ENCODE measurements at regions not wholly inside any gene's neighbourhood (a gene's known extent, or its start where the extent isn't known, plus 50 kb on each side); places are given as distances from the start of the nearest gene placed in this dataset.

DNA sequence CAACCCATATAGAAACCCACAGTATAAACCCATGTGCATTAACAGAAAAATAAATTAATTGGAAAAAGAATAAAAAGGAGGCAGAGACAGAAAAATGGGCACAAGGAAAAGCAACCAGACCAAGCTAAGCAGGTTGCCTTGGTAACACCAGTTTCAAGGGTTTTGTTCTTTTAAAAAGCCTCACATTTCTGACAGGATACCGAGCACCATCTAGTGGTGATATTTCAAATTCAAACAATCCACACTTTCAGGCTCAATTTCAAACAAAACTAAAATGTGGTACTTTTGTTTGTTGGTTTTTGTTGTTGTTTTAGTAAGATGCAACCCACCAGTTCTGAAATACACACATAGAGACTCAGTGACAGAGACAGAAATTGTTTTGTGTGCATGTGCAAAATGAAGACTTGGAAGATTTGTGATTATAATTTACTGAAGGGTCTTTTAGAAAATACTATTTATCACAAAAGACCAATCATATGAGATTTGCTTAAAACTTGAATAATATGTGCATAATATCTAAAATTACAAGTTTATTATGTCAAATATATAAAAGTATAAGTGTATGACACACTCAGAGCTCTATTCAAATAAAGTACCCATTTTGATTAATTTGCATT is 318.2 kb downstream of the SLCO4C1 start:
- Histone ChIP-seq H3K27ac (no peak overlapping the region), H3K9ac (no peak overlapping the region), H3K9me3 (ENCODE audit: control insufficient read depth, low read length) (no peaks in the 10 kb centered on the region), H3K4me1 (no peaks in the 10 kb centered on the region), H3K4me3 (ENCODE audit: low read depth, low read length) (no peak overlapping the region), H3K79me2 (no peaks in the 10 kb centered on the region), H3K4me2 (ENCODE audit: low read length) (no peak overlapping the region), H3K36me3 (ENCODE audit: control insufficient read depth, insufficient read depth, low read length) (no peaks in the 10 kb centered on the region), H3K27me3 (ENCODE audit: control insufficient read depth, insufficient read depth, low read length) (no peaks in the 10 kb centered on the region), H2AFZ (no peak overlapping the region)
- TF ChIP-seq, protein P1, sequence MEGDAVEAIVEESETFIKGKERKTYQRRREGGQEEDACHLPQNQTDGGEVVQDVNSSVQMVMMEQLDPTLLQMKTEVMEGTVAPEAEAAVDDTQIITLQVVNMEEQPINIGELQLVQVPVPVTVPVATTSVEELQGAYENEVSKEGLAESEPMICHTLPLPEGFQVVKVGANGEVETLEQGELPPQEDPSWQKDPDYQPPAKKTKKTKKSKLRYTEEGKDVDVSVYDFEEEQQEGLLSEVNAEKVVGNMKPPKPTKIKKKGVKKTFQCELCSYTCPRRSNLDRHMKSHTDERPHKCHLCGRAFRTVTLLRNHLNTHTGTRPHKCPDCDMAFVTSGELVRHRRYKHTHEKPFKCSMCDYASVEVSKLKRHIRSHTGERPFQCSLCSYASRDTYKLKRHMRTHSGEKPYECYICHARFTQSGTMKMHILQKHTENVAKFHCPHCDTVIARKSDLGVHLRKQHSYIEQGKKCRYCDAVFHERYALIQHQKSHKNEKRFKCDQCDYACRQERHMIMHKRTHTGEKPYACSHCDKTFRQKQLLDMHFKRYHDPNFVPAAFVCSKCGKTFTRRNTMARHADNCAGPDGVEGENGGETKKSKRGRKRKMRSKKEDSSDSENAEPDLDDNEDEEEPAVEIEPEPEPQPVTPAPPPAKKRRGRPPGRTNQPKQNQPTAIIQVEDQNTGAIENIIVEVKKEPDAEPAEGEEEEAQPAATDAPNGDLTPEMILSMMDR (IDR thresholded peaks at IDR 0.05): peak; percentile 18

DNA sequence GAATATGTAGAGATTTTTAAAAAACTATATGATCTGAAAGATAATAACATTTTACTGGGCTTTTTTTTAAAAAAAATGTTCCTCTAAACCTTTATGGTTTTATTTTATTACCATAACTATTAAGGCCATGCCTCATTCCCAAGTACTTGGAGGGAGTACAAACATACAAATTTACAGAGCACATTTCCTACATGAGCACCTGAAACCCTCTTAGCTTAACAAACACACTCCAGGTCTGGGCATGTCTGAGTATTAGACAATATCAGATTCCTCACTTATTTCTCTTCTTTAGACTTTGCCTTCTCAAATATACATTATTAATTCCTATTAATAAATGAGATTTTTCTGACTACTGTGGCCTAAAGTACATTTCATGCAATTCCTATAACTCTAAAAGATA is 319.2 kb downstream of the SLCO4C1 start:
- no peak overlapping the region for H3K27ac ChIP-seq
- no peaks in the 10 kb centered on the region for H3K4me1 ChIP-seq
- H3K79me2 ChIP-seq: no peaks in the 10 kb centered on the region
- TF ChIP-seq, protein P1 (IDR thresholded peaks at IDR 0.05): no peak
- H3K9me3 ChIP-seq (ENCODE audit: control insufficient read depth, low read length): no peaks in the 10 kb centered on the region
- no peak overlapping the region for H3K4me2 ChIP-seq (ENCODE audit: low read length)
- no peak overlapping the region for H2AFZ ChIP-seq
- H3K36me3 ChIP-seq (ENCODE audit: control insufficient read depth, insufficient read depth, low read length): no peaks in the 10 kb centered on the region
- no peaks in the 10 kb centered on the region for H3K27me3 ChIP-seq (ENCODE audit: control insufficient read depth, insufficient read depth, low read length)
- no peak overlapping the region for H3K4me3 ChIP-seq (ENCODE audit: low read depth, low read length)
- H3K9ac ChIP-seq: no peak overlapping the region

DNA sequence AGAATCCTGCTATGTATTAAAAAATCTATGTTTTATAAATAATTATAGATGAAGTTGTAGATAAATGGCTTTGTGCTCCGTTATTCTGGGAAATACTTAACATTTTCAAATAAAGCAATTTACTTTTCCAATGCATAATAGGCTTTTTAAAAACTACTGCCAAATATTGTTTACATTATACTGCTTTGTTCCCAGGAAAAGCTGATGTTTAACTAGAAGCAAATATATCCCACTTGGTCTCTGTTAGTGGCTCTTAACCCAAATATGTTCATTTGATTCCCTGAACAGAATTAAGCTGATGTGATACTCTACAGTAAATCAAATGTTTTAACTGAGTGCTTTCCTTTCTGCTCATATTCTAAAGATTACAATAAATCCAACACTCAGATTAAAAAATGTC is 326.3 kb downstream of the SLCO4C1 start:
- H3K4me1 ChIP-seq: no peaks in the 10 kb centered on the region
- no peak overlapping the region for H3K27ac ChIP-seq
- H3K4me2 ChIP-seq (ENCODE audit: low read length): no peak overlapping the region
- no peaks in the 10 kb centered on the region for H3K9me3 ChIP-seq (ENCODE audit: control insufficient read depth, low read length)
- no peaks in the 10 kb centered on the region for H3K36me3 ChIP-seq (ENCODE audit: control insufficient read depth, insufficient read depth, low read length)
- no peaks in the 10 kb centered on the region for H3K27me3 ChIP-seq (ENCODE audit: control insufficient read depth, insufficient read depth, low read length)
- TF ChIP-seq, protein P1 (IDR thresholded peaks at IDR 0.05): no peak
- H3K79me2 ChIP-seq: no peaks in the 10 kb centered on the region
- H2AFZ ChIP-seq: no peak overlapping the region
- H3K4me3 ChIP-seq (ENCODE audit: low read depth, low read length): no peak overlapping the region
- no peak overlapping the region for H3K9ac ChIP-seq

DNA sequence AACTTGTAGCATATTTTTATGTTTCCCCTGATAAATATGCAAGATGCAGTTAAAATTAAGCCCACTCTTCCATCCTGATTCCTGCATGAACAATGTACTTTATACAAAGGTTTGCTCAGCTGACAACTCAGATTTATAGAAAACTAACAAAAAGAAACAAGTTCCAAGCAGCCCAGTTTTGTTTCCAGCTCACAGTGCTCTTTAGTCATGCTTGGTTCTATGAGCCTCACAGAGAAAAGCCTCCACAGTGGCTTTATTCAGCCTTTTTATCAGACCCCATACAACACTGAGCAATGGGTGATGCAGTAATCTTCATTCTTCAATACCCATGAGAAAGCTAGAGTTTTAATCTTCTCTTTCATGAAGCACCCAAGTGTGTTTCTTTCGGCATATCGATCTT is 329.6 kb downstream of the SLCO4C1 start:
- H3K4me2 ChIP-seq (ENCODE audit: low read length): no peak overlapping the region
- TF ChIP-seq, protein P1 (IDR thresholded peaks at IDR 0.05): no peak
- H3K36me3 ChIP-seq (ENCODE audit: control insufficient read depth, insufficient read depth, low read length): no peaks in the 10 kb centered on the region
- no peak overlapping the region for H3K27ac ChIP-seq
- H3K79me2 ChIP-seq: no peaks in the 10 kb centered on the region
- H3K4me1 ChIP-seq: no peaks in the 10 kb centered on the region
- H3K4me3 ChIP-seq (ENCODE audit: low read depth, low read length): no peak overlapping the region
- H3K9me3 ChIP-seq (ENCODE audit: control insufficient read depth, low read length): no peaks in the 10 kb centered on the region
- H3K27me3 ChIP-seq (ENCODE audit: control insufficient read depth, insufficient read depth, low read length): no peaks in the 10 kb centered on the region
- no peak overlapping the region for H3K9ac ChIP-seq
- H2AFZ ChIP-seq: no peak overlapping the region

DNA sequence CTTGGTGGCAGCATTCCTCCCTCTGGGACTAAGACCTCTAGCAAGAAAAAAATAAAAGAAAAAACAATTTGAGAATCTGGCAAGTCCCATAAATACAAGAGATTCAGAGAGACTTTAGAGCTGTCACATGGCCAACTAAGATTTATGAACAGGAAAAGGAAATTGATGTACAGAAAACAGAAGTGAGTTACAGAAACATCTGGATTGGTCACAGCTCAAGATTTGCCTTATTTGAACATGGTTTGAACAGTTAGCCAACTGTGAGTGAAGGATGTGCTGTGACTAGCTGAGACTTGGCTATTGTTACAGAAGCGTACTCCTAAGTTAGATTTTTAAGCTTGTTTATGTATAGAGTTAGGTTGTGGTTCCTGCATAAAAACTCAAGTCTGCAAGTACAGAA is 340.2 kb downstream of the SLCO4C1 start:
- Histone ChIP-seq H3K79me2 (no peaks in the 10 kb centered on the region), H3K9me3 (ENCODE audit: control insufficient read depth, low read length) (no peaks in the 10 kb centered on the region), H3K27me3 (ENCODE audit: control insufficient read depth, insufficient read depth, low read length) (no peaks in the 10 kb centered on the region), H3K9ac (no peak overlapping the region), H3K36me3 (ENCODE audit: control insufficient read depth, insufficient read depth, low read length) (no peaks in the 10 kb centered on the region), H2AFZ (no peak overlapping the region), H3K4me3 (ENCODE audit: low read depth, low read length) (no peak overlapping the region), H3K27ac (no peak overlapping the region), H3K4me2 (ENCODE audit: low read length) (no peak overlapping the region), H3K4me1 (no peaks in the 10 kb centered on the region)
- TF ChIP-seq, protein P1 (IDR thresholded peaks at IDR 0.05): no peak
